A673 (cell line): ENCODE measurements at regions not wholly inside any gene's neighbourhood (a gene's known extent, or its start where the extent isn't known, plus 50 kb on each side); places are given as distances from the start of the nearest gene placed in this dataset.

ENCODE experiments used
- BruUV-seq: library from RNA; stranded (reverse); fragments of 400-500 nt; replicated peaks from 2 replicates; lab custom pipeline; 2021; lab: Mats Ljungman, UMichigan
- CTCF ChIA-PET: fragments of 300-600 bp; sonication (Branson Sonifier 250); formaldehyde crosslinking; loops from one replicate; lab custom pipeline; 2022; ENCODE audit warnings: antibody characterized with exemption; lab: Charles Lee
- POLR2A ChIA-PET: fragments of 300-600 bp; sonication (Branson Sonifier 250); formaldehyde crosslinking; loops from one replicate; lab custom pipeline; 2022; ENCODE audit warnings: antibody characterized with exemption; ENCODE audit not compliant: low non-redundant PET; lab: Charles Lee
- DNase-seq: peaks from one replicate; pipeline ENCODE4 v3.0.0-alpha.2; 2015; ENCODE audit warnings: low spot score
- H3K27ac ChIP-seq: fragments of 200-600 bp; sonication (generic); 2 replicates; pipeline ENCODE4 v1.5.1; 2016; ENCODE audit warnings: mixed run types, low read depth, mild to moderate bottlenecking, mixed read lengths, antibody characterized with exemption, low read length; ENCODE audit not compliant: poor library complexity, severe bottlenecking
- H3K27me3 ChIP-seq: fragments of 200-600 bp; sonication (generic); replicated peaks from 2 replicates; pipeline ENCODE4 v1.6.1; 2017; ENCODE audit warnings: mixed run types, low read depth, mild to moderate bottlenecking, mixed read lengths, antibody characterized with exemption, low read length; ENCODE audit not compliant: insufficient read depth, poor library complexity
- H3K36me3 ChIP-seq: fragments of 200-600 bp; sonication (generic); 2 replicates; pipeline ENCODE4 v1.6.1; 2016; ENCODE audit warnings: mixed run types, mild to moderate bottlenecking, mixed read lengths, antibody characterized with exemption, low read length; ENCODE audit not compliant: insufficient read depth, poor library complexity, severe bottlenecking
- H3K4me1 ChIP-seq: fragments of 200-600 bp; sonication (generic); 2 replicates; pipeline ENCODE4 v1.6.1; 2017; ENCODE audit warnings: mixed run types, mild to moderate bottlenecking, mixed read lengths, antibody characterized with exemption, low read length; ENCODE audit not compliant: insufficient read depth, poor library complexity, severe bottlenecking
- H3K4me3 ChIP-seq: fragments of 200-600 bp; sonication (generic); 2 replicates; pipeline ENCODE4 v1.5.1; 2016; ENCODE audit warnings: low read depth, mixed run types, mild to moderate bottlenecking, mixed read lengths, low read length; ENCODE audit not compliant: poor library complexity, severe bottlenecking
- H3K9me3 ChIP-seq: fragments of 200-600 bp; sonication (generic); 2 replicates; pipeline ENCODE4 v1.6.1; 2016; ENCODE audit warnings: mixed run types, low read depth, mild to moderate bottlenecking, mixed read lengths, antibody characterized with exemption, low read length; ENCODE audit not compliant: poor library complexity, severe bottlenecking
- EZH2 ChIP-seq: fragments of 200-600 bp; sonication (generic); IDR thresholded peaks from 2 replicates; pipeline ENCODE4 v1.6.1; 2017; ENCODE audit warnings: borderline replicate concordance, low read depth, mild to moderate bottlenecking, mixed read lengths, antibody characterized with exemption, low read length; ENCODE audit not compliant: poor library complexity, severe bottlenecking
- intact Hi-C: fragments of 100-400 bp; cut with micrococcal nuclease; formaldehyde crosslinking; loops from one replicate; pipeline ENCODE4 v1.10.0; 2022; ENCODE audit not compliant: unreplicated experiment
- TF ChIP-seq, protein P1 (sequence below): fragments of 300-800, 200-600 bp; sonication (generic); conservative IDR thresholded peaks from 2 replicates; pipeline ENCODE4 v1.5.1; 2017; ENCODE audit warnings: low read depth, mild to moderate bottlenecking, antibody characterized with exemption, low read length, moderate library complexity, mixed read lengths

- Histone ChIP-seq H3K9me3 (peaks cover 7% of the 10 kb centered on the region), H3K27ac (no peak overlapping the region), H3K27me3 (no peaks in the 10 kb centered on the region), H3K4me3 (no peak overlapping the region), H3K36me3 (no peaks in the 10 kb centered on the region), H3K4me1 (no peaks in the 10 kb centered on the region)
- TF ChIP-seq, protein P1, sequence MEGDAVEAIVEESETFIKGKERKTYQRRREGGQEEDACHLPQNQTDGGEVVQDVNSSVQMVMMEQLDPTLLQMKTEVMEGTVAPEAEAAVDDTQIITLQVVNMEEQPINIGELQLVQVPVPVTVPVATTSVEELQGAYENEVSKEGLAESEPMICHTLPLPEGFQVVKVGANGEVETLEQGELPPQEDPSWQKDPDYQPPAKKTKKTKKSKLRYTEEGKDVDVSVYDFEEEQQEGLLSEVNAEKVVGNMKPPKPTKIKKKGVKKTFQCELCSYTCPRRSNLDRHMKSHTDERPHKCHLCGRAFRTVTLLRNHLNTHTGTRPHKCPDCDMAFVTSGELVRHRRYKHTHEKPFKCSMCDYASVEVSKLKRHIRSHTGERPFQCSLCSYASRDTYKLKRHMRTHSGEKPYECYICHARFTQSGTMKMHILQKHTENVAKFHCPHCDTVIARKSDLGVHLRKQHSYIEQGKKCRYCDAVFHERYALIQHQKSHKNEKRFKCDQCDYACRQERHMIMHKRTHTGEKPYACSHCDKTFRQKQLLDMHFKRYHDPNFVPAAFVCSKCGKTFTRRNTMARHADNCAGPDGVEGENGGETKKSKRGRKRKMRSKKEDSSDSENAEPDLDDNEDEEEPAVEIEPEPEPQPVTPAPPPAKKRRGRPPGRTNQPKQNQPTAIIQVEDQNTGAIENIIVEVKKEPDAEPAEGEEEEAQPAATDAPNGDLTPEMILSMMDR = no peak
- no peak for TF ChIP-seq EZH2
- intact Hi-C loops = no loop called here
- DNase-seq = no peak
- POLR2A ChIA-PET = no interaction called here
- BruUV-seq = no TSS peak
- CTCF ChIA-PET = interaction anchor here (0.7 kb wide), 1 partner anchor 362 kb away, joined by 6 read pairs; no protein-coding TSS in a partner anchor
Measured at GRCh38 chr15:69758291-69758771, 305.7 kb downstream of the RPLP1 start.

DNA sequence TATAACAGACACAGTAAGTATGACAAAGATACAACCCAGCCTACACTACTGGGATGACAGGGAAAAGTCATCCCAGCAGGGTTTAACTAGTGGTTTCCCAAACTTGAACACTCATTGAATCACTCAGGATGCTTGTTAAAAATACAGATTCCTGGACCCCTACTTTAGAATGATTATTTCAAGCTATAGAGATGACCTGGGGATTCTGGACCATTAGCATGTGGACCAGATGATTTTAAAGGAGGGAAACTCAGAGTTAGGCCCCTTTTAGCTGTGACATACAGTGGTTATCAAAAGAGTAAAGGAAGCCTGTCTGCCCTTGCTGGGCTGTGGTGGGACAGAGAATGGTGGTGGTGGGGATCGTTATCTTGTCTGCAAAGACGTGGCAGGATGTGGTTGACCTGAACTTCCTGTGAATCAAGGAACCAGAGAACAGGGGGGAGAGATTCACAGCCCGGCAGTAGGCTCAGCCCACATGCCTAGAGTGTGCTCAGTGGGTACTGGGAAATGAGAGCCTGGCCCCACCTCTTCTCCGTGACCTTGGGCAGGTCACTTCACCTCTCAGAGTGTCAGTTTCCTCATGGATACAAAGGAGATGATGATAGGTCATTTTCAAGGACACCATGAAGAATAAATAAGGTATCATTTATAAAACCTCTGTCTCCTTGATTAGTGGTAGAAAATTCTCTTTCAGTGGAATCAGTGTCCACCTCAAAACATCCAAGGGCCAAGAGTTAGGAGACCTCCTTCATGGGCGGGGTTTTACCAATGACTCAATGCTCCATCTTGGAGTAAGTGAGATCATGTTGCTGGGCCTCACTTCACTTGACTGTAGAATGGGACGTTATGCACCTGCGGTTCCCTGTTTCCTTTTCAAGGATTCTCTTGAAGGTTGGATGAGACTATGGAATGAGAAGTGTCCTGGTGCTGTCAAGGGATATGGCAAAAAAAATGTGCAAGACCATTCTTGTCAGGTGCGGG, 306.5 kb downstream of the RPLP1 start:
- no peak for DNase-seq
- H3K27me3 ChIP-seq = no peaks in the 10 kb centered on the region
- H3K27ac ChIP-seq = no peak overlapping the region
- no TSS peak for BruUV-seq
- no peaks in the 10 kb centered on the region for H3K4me1 ChIP-seq
- H3K36me3 ChIP-seq = no peaks in the 10 kb centered on the region
- CTCF ChIA-PET = no interaction called here
- H3K4me3 ChIP-seq = no peak overlapping the region
- intact Hi-C loops = no loop called here
- TF ChIP-seq, protein P1 = no peak
- POLR2A ChIA-PET = no interaction called here
- H3K9me3 ChIP-seq = no peaks in the 10 kb centered on the region

DNA sequence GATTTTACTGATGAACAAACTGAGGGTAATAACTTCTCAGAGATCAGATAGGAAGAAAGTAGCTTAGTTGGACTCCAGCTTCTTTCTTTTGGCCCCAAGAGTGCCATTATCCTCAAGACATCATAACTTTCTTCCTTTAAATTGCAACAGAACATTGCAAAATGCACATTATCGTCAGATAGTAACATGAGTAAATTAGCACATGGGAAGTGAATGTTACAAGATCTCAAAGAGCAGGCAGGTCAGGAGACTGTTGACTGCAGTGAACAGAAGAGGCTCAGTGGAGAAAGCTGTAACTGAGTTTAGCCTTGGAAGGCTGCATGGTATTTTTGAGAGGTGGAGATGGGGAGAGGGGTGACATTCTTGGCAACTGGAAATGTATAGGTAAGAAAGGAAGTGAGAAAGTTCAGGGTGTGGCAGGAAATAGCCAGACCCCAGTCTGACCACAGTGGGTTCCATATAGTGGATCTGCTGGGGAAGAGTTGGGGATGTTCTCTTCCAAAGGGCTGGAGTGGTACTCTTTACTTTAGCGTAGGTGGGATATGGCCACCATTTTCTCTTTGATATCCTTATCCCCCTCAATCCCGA, 307.7 kb downstream of the RPLP1 start:
- BruUV-seq = no TSS peak
- intact Hi-C loops = no loop called here
- ChIA-PET POLR2A (no interaction called here), CTCF (no interaction called here)
- DNase-seq = no peak
- Histone ChIP-seq H3K4me3 (no peak overlapping the region), H3K27ac (no peak overlapping the region), H3K36me3 (no peaks in the 10 kb centered on the region), H3K27me3 (no peaks in the 10 kb centered on the region), H3K9me3 (no peaks in the 10 kb centered on the region), H3K4me1 (no peaks in the 10 kb centered on the region)
- TF ChIP-seq, protein P1 = no peak
- no peak for TF ChIP-seq EZH2
